NCI-H2029 treated with DMSO at 0.1 percent for 48 hours (cell line): ENCODE measurements at regions not wholly inside any gene's neighbourhood (a gene's known extent, or its start where the extent isn't known, plus 50 kb on each side); places are given as distances from the start of the nearest gene placed in this dataset.

ENCODE experiments used
- DNase-seq: peaks from one replicate; lab custom pipeline; 2025; lab: John Stamatoyannopoulos, UW

- DNase-seq: no peak
Measured at GRCh38 chr19:31501427-31502195, 152.4 kb upstream of the TSHZ3 start.

- no peak for DNase-seq
Measured at GRCh38 chr19:31502536-31503170, 153.4 kb upstream of the TSHZ3 start.

- no peak for DNase-seq
Measured at GRCh38 chr19:31503211-31503610, 154.0 kb upstream of the TSHZ3 start.

- DNase-seq: no peak
Measured at GRCh38 chr19:31504221-31504620, 155.0 kb upstream of the TSHZ3 start.

- DNase-seq: no peak
Measured at GRCh38 chr19:31505596-31505910, 156.3 kb upstream of the TSHZ3 start.

GRCh38 chr19:31506102-31506501 is 156.9 kb upstream of the TSHZ3 start:
- no peak for DNase-seq

- no peak for DNase-seq
Measured at GRCh38 chr19:31510635-31511034, 161.4 kb upstream of the TSHZ3 start.

- DNase-seq: no peak
Measured at GRCh38 chr19:31511098-31511497, 161.9 kb upstream of the TSHZ3 start.

- DNase-seq: no peak
Measured at GRCh38 chr19:31511696-31512095, 162.5 kb upstream of the TSHZ3 start.

- no peak for DNase-seq
Measured at GRCh38 chr19:31512181-31512970, 163.1 kb upstream of the TSHZ3 start.

GRCh38 chr19:31513841-31514240 is 164.6 kb upstream of the TSHZ3 start:
- DNase-seq: no peak

GRCh38 chr19:31515931-31516330 is 166.7 kb upstream of the TSHZ3 start:
- no peak for DNase-seq

GRCh38 chr19:31516756-31517155 is 167.5 kb upstream of the TSHZ3 start:
- no peak for DNase-seq

- DNase-seq: no peak
Measured at GRCh38 chr19:31517224-31518180, 168.3 kb upstream of the TSHZ3 start.

- DNase-seq: no peak
Measured at GRCh38 chr19:31518216-31519020, 169.2 kb upstream of the TSHZ3 start.

GRCh38 chr19:31519256-31519655 is 170.0 kb upstream of the TSHZ3 start:
- no peak for DNase-seq

- DNase-seq: no peak
Measured at GRCh38 chr19:31519908-31520307, 170.7 kb upstream of the TSHZ3 start.

GRCh38 chr19:31520633-31521032 is 171.4 kb upstream of the TSHZ3 start:
- DNase-seq: no peak

- no peak for DNase-seq
Measured at GRCh38 chr19:31525610-31526147, 176.4 kb upstream of the TSHZ3 start.

GRCh38 chr19:31527443-31527842 is 178.2 kb upstream of the TSHZ3 start:
- DNase-seq: no peak

- no peak for DNase-seq
Measured at GRCh38 chr19:31528261-31528660, 179.0 kb upstream of the TSHZ3 start.
